ENCODE measurements at regions not wholly inside any gene's neighbourhood (a gene's known extent, or its start where the extent isn't known, plus 50 kb on each side); places are given as distances from the start of the nearest gene placed in this dataset.

DNA sequence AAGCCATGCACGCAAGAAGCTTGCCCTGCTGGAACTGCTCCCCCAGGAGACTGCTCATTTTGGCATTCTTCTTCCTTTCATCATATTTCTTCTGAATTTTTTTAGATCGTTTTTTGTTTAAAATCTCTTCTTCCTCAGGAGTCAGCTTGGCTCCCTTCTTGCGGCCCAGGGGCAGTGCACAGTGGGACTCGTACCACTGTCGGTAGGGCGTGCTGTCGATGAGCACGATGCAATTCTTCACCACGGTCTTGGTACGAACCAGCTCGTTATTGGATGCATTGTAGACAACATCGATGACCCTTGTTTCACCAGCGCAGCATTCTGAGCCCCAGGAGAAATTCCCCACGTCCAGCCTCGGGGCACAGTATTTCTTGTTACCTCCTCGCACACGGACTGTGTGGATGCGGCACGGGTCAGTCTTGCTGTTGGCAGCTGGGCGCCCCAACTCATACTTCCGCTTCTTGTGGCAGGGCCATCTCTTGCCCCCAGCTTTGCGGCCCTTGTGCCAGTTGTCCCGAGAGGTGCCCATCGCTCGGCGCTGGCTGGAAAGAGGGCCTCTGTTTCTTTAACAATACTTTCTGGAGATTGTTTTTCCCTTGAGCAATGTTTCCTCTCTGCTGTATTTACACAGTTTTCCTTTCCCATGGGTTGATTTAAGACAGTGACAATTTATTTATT, 452.4 kb downstream of the TMEM121 start:
- TF ChIP-seq, protein P1, sequence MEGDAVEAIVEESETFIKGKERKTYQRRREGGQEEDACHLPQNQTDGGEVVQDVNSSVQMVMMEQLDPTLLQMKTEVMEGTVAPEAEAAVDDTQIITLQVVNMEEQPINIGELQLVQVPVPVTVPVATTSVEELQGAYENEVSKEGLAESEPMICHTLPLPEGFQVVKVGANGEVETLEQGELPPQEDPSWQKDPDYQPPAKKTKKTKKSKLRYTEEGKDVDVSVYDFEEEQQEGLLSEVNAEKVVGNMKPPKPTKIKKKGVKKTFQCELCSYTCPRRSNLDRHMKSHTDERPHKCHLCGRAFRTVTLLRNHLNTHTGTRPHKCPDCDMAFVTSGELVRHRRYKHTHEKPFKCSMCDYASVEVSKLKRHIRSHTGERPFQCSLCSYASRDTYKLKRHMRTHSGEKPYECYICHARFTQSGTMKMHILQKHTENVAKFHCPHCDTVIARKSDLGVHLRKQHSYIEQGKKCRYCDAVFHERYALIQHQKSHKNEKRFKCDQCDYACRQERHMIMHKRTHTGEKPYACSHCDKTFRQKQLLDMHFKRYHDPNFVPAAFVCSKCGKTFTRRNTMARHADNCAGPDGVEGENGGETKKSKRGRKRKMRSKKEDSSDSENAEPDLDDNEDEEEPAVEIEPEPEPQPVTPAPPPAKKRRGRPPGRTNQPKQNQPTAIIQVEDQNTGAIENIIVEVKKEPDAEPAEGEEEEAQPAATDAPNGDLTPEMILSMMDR (IDR thresholded peaks at IDR 0.05) = no peak
- no peak for TF ChIP-seq ZFX (IDR thresholded peaks at IDR 0.05; ENCODE audit: borderline replicate concordance)

Measured in 22Rv1 (cell line).